Karpas-422 (cell line): ENCODE measurements at regions not wholly inside any gene's neighbourhood (a gene's known extent, or its start where the extent isn't known, plus 50 kb on each side); places are given as distances from the start of the nearest gene placed in this dataset.
"Not testable (repeated sequence)": the region's sequence is repeated elsewhere in the genome, so short reads cannot be mapped to it uniquely, and the experiment has no call there.

ENCODE experiments used
- DNase-seq: peaks from one replicate; pipeline ENCODE4 v3.0.0-alpha.2; 2015
- H2AFZ ChIP-seq: fragments of 200-600 bp; sonication (generic); 2 replicates; pipeline ENCODE4 v1.6.1; 2014; ENCODE audit warnings: antibody characterized with exemption, low read length, mixed read lengths
- H3K27ac ChIP-seq: fragments of 200-600 bp; sonication (generic); 2 replicates; pipeline ENCODE4 v1.5.1; 2014; ENCODE audit warnings: mild to moderate bottlenecking, low read length, moderate library complexity
- H3K27me3 ChIP-seq: fragments of 200-600 bp; sonication (generic); 2 replicates; pipeline ENCODE4 v1.6.1; 2014; ENCODE audit warnings: low read length, mixed read lengths
- H3K36me3 ChIP-seq: fragments of 200-600 bp; sonication (generic); 2 replicates; pipeline ENCODE4 v1.6.1; 2014; ENCODE audit warnings: low read length, mixed read lengths; ENCODE audit not compliant: insufficient read depth
- H3K4me1 ChIP-seq: fragments of 200-600 bp; sonication (generic); 2 replicates; pipeline ENCODE4 v1.6.1; 2014; ENCODE audit warnings: mild to moderate bottlenecking, low read length, mixed read lengths
- H3K4me2 ChIP-seq: fragments of 200-600 bp; sonication (generic); 2 replicates; pipeline ENCODE4 v1.6.1; 2014; ENCODE audit warnings: low read length, low read depth, mild to moderate bottlenecking; ENCODE audit not compliant: poor library complexity, severe bottlenecking
- H3K4me3 ChIP-seq: fragments of 200-600 bp; sonication (generic); 2 replicates; pipeline ENCODE4 v1.5.1; 2014; ENCODE audit warnings: mild to moderate bottlenecking, antibody characterized with exemption, low read length, mixed read lengths
- H3K79me2 ChIP-seq: fragments of 200-600 bp; sonication (generic); 2 replicates; pipeline ENCODE4 v1.6.1; 2014; ENCODE audit warnings: mild to moderate bottlenecking, low read length, mixed read lengths
- H3K9ac ChIP-seq: fragments of 200-600 bp; sonication (generic); 2 replicates; pipeline ENCODE4 v1.6.0; 2014; ENCODE audit warnings: low read length
- H3K9me2 ChIP-seq: fragments of 200-600 bp; sonication (generic), shearing (Covaris generic); replicated peaks from 2 replicates; pipeline ENCODE4 v1.6.0; 2014; ENCODE audit warnings: mild to moderate bottlenecking, low read length, moderate library complexity; ENCODE audit not compliant: insufficient read depth
- H3K9me3 ChIP-seq: fragments of 300-700, 200-600 bp; sonication (generic); 2 replicates; pipeline ENCODE4 v1.6.1; 2014; ENCODE audit warnings: low read length, mixed read lengths
- H4K20me1 ChIP-seq: fragments of 200-600 bp; sonication (generic); 2 replicates; pipeline ENCODE4 v1.6.1; 2014; ENCODE audit warnings: mild to moderate bottlenecking, antibody characterized with exemption, low read length, low read depth; ENCODE audit not compliant: insufficient read depth

GRCh38 chr18:66895631-66896030, 291.7 kb upstream of the CDH19 start:
- no peaks in the 10 kb centered on the region for H3K9me2 ChIP-seq
- H3K9me3 ChIP-seq = peaks cover 39% of the 10 kb centered on the region
- H3K79me2 ChIP-seq = no peaks in the 10 kb centered on the region
- H4K20me1 ChIP-seq = no peaks in the 10 kb centered on the region
- H3K4me3 ChIP-seq = no peak overlapping the region
- H3K9ac ChIP-seq = no peak overlapping the region
- H2AFZ ChIP-seq = no peak overlapping the region
- H3K27ac ChIP-seq = no peak overlapping the region
- H3K27me3 ChIP-seq = no peaks in the 10 kb centered on the region
- no peaks in the 10 kb centered on the region for H3K36me3 ChIP-seq
- no peak for DNase-seq
- no peaks in the 10 kb centered on the region for H3K4me1 ChIP-seq
- H3K4me2 ChIP-seq = no peak overlapping the region

GRCh38 chr18:66894851-66895250, 291.0 kb upstream of the CDH19 start:
- no peak overlapping the region for H3K27ac ChIP-seq
- H3K9me2 ChIP-seq = no peaks in the 10 kb centered on the region
- H3K36me3 ChIP-seq = no peaks in the 10 kb centered on the region
- no peak overlapping the region for H2AFZ ChIP-seq
- no peaks in the 10 kb centered on the region for H3K79me2 ChIP-seq
- H3K27me3 ChIP-seq = no peaks in the 10 kb centered on the region
- DNase-seq = no peak
- H3K4me1 ChIP-seq = no peaks in the 10 kb centered on the region
- no peak overlapping the region for H3K4me2 ChIP-seq
- peaks cover 41% of the 10 kb centered on the region for H3K9me3 ChIP-seq
- no peak overlapping the region for H3K4me3 ChIP-seq
- no peak overlapping the region for H3K9ac ChIP-seq
- no peaks in the 10 kb centered on the region for H4K20me1 ChIP-seq

GRCh38 chr18:66892388-66892787, 288.5 kb upstream of the CDH19 start:
- peaks cover 49% of the 10 kb centered on the region for H3K9me3 ChIP-seq
- DNase-seq, H3K27me3 ChIP-seq, H3K27ac ChIP-seq, H3K4me1 ChIP-seq, H4K20me1 ChIP-seq, H2AFZ ChIP-seq, H3K79me2 ChIP-seq, H3K4me3 ChIP-seq, H3K36me3 ChIP-seq, H3K9me2 ChIP-seq, H3K9ac ChIP-seq, H3K4me2 ChIP-seq: not testable (repeated sequence)

- Histone ChIP-seq H3K9me2 (no peaks in the 10 kb centered on the region), H3K9ac (no peak overlapping the region), H3K36me3 (no peaks in the 10 kb centered on the region), H3K27ac (no peak overlapping the region), H3K4me3 (no peak overlapping the region), H4K20me1 (no peaks in the 10 kb centered on the region), H3K9me3 (peaks cover 17% of the 10 kb centered on the region), H3K79me2 (no peaks in the 10 kb centered on the region), H3K27me3 (no peaks in the 10 kb centered on the region), H3K4me2 (no peak overlapping the region), H2AFZ (no peak overlapping the region), H3K4me1 (no peaks in the 10 kb centered on the region)
- no peak for DNase-seq
Measured at GRCh38 chr18:66874812-66875474, 271.1 kb upstream of the CDH19 start.

GRCh38 chr18:66874375-66874774, 270.5 kb upstream of the CDH19 start:
- no peaks in the 10 kb centered on the region for H3K4me1 ChIP-seq
- no peak overlapping the region for H3K4me3 ChIP-seq
- H3K79me2 ChIP-seq = no peaks in the 10 kb centered on the region
- peaks cover 21% of the 10 kb centered on the region for H3K9me3 ChIP-seq
- DNase-seq = no peak
- no peaks in the 10 kb centered on the region for H3K9me2 ChIP-seq
- H3K27ac ChIP-seq = no peak overlapping the region
- no peak overlapping the region for H3K9ac ChIP-seq
- H3K36me3 ChIP-seq = no peaks in the 10 kb centered on the region
- H3K4me2 ChIP-seq = no peak overlapping the region
- no peaks in the 10 kb centered on the region for H3K27me3 ChIP-seq
- H2AFZ ChIP-seq = no peak overlapping the region
- H4K20me1 ChIP-seq = no peaks in the 10 kb centered on the region

- Histone ChIP-seq H3K36me3 (no peaks in the 10 kb centered on the region), H3K27ac (no peak overlapping the region), H3K4me1 (no peaks in the 10 kb centered on the region), H4K20me1 (no peaks in the 10 kb centered on the region), H3K9ac (no peak overlapping the region), H3K4me3 (no peak overlapping the region), H3K4me2 (no peak overlapping the region), H2AFZ (no peak overlapping the region), H3K27me3 (no peaks in the 10 kb centered on the region), H3K9me3 (peaks cover 21% of the 10 kb centered on the region), H3K79me2 (no peaks in the 10 kb centered on the region), H3K9me2 (no peaks in the 10 kb centered on the region)
- no peak for DNase-seq
Measured at GRCh38 chr18:66873899-66874298, 270.0 kb upstream of the CDH19 start.

- no peak overlapping the region for H3K27ac ChIP-seq
- H3K4me3 ChIP-seq = no peak overlapping the region
- H3K79me2 ChIP-seq = no peaks in the 10 kb centered on the region
- DNase-seq = peak; percentile 61
- no peak overlapping the region for H3K9ac ChIP-seq
- peaks cover 17% of the 10 kb centered on the region for H3K9me3 ChIP-seq
- no peaks in the 10 kb centered on the region for H4K20me1 ChIP-seq
- H2AFZ ChIP-seq = no peak overlapping the region
- H3K36me3 ChIP-seq = no peaks in the 10 kb centered on the region
- H3K9me2 ChIP-seq = no peaks in the 10 kb centered on the region
- H3K27me3 ChIP-seq = no peaks in the 10 kb centered on the region
- H3K4me2 ChIP-seq = no peak overlapping the region
- no peaks in the 10 kb centered on the region for H3K4me1 ChIP-seq
Measured at GRCh38 chr18:66872277-66872676, 268.4 kb upstream of the CDH19 start.

GRCh38 chr18:66867653-66868052, 263.8 kb upstream of the CDH19 start:
- DNase-seq = no peak
- H2AFZ ChIP-seq = no peak overlapping the region
- H3K36me3 ChIP-seq = no peaks in the 10 kb centered on the region
- no peaks in the 10 kb centered on the region for H3K9me2 ChIP-seq
- H4K20me1 ChIP-seq = no peaks in the 10 kb centered on the region
- H3K9ac ChIP-seq = no peak overlapping the region
- H3K4me3 ChIP-seq = no peak overlapping the region
- H3K27ac ChIP-seq = no peak overlapping the region
- H3K4me2 ChIP-seq = no peak overlapping the region
- no peaks in the 10 kb centered on the region for H3K79me2 ChIP-seq
- H3K27me3 ChIP-seq = no peaks in the 10 kb centered on the region
- peaks cover 32% of the 10 kb centered on the region for H3K9me3 ChIP-seq
- no peaks in the 10 kb centered on the region for H3K4me1 ChIP-seq
